C4-2B (cell line): ENCODE measurements at regions not wholly inside any gene's neighbourhood (a gene's known extent, or its start where the extent isn't known, plus 50 kb on each side); places are given as distances from the start of the nearest gene placed in this dataset.

Experiments used
- CTCF ChIP-seq: fragments of 450-650 bp; conservative IDR thresholded peaks from 2 replicates; pipeline ENCODE4 v1.5.1; 2017; ENCODE audit warnings: mild to moderate bottlenecking
- ZFX ChIP-seq: fragments of 450-650 bp; IDR thresholded peaks from 2 replicates; pipeline ENCODE4 v1.6.1; 2017

GRCh38 chr12:47323802-47324201, 244.0 kb upstream of the AMIGO2 start:
- TF ChIP-seq CTCF (no peak), ZFX (no peak)
